Activated CD8-positive, alpha-beta memory T cell treated with anti-CD3 and anti-CD28 coated beads for 24 hours (primary cell): ENCODE measurements at regions not wholly inside any gene's neighbourhood (a gene's known extent, or its start where the extent isn't known, plus 50 kb on each side); places are given as distances from the start of the nearest gene placed in this dataset.

Experiments
- DNase-seq: peaks from one replicate; pipeline ENCODE4 v3.0.0-alpha.2; 2020

DNA sequence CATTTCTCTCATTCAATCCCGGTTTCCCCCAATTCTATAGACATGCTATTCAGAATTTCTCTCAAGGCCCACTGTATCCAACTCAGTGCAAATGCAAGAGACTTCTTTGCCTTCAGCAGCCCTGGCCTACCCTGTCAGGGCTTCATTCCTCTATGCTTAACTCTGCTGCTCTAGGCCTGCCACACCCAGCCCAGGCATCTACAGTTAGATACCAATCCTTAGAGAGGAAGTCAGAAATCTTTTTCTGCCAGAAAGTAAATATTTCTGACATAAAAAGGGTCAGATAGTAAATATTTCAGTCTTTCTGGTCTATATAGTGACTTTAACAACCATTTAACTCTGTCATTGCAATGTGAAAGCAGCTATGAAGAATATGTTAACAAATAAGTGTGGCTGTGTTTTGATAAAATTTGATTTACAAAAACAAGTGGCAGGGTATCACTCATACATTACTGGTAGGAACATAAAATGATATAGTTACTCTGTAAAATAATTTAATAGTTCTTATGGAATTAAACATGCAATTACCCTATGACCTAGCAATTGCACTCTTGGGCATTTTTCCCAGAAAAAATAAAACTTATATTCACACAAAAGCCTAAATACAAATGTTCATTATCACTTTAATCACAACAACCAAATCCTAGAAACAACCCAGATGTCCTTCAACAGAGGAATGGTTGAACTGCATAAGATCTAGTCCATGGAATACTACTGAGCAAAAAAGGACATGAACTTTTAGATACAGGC, 942.0 kb downstream of the SQOR start:
- no peak for DNase-seq

DNA sequence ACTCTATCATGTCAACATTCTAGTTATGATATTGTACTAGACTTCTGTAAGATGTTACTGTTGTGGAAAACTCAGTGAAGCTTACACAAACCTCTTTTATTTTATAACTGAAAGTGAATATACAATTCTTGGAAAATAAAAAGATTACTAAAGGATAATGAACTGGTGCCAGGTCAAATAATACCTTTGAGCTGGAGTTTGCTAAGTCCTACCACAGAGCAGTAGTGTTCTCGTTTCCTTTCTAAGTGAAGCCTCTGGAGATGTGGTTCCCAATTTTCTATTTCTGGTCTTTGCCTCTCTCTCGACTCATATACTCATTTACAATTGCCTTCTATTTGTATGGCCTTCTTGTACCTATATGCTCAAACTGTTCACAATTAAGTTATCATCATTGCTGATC, 942.9 kb downstream of the SQOR start:
- DNase-seq: no peak

DNA sequence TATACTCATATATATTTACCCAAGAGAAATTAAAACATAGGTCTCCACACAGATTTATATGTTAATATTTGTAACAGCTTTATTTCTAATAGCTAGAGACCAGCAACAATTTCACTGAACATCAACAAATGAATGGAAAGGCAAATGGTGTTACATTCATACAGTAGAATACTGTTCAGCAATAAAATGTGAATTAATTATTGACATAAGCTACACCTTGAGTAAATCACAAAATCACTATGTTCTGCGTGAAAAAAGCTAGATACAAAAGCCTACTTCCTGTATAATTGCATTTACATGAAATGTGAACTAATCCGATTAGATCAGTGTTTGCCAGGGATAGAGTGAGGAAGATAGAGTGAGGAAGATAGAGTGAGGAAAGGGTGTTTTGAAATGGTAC, 945.7 kb downstream of the SQOR start:
- DNase-seq: no peak

DNA sequence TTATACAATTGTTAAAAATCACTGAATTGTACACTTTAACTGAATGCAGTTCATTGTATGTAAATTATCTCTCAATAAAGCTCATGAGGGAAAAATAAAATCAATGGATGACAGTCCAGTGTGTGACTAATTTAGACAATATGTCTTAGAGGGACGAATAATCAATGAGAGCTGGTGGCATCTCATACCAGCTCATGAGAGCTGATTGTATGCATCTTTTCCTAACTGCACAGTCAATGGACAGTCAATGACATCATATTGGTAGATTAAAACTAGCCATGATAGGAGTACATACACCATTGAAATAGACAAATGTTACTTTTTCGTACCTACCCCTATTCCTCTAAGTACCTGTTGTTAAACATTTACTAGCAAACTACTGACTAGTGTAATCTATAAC, 946.1 kb downstream of the SQOR start:
- no peak for DNase-seq

DNA sequence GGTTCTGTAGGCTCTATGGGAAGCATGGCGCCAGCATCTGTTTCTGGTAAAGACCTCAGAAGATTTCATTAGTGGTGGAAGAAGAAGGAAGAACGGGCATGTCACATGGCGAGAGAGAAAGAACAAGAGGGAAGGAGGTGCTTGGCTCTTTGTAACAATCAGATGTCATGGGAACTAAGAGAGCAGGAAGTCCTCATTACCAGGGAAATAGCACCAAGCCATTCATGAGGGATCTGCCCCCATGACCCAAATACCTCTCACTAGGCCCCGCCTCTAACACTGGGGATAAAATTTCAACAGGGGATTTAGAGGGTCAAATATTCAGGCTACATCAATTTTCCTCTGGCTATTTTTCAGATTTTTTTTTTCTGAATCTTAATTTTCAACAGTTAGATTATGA, 954.3 kb downstream of the SQOR start:
- DNase-seq: no peak

DNA sequence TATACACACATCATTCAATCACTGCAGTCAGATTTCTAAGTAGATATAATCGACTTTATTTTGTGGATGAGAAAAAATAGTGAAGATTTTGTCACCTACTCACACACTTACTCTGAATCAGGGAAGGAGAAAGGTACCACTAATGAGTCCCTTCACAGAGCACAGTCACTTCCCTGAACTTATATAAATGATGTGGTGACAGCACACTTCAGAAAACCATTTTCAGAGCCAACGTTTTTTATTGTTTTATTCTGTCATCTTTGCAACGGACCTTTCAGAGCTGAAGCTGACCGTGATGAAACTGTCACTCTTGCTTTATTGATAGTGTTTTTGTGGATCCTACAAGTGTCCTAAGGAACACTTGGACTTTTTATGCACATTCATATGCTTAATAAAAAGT, 956.6 kb downstream of the SQOR start:
- DNase-seq: no peak

DNA sequence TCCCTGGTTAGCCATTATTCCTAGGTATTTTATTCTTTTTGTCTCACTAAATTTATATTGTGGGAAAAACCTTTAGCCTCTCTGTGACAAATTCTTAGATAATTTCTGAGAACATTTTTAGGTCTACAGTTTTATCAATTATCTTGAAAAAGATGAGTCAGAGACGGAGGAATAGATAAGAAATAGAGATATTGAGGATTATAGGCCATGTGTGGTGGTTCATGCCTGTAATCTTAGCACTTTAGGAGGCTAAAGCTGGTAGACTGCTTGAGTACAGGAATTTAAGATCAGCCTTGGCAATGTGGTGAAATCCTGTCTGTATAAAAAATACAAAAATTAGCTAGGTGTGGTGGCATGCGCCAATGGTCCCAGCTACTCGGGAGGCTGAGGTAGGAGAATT, 960.2 kb downstream of the SQOR start:
- no peak for DNase-seq

DNA sequence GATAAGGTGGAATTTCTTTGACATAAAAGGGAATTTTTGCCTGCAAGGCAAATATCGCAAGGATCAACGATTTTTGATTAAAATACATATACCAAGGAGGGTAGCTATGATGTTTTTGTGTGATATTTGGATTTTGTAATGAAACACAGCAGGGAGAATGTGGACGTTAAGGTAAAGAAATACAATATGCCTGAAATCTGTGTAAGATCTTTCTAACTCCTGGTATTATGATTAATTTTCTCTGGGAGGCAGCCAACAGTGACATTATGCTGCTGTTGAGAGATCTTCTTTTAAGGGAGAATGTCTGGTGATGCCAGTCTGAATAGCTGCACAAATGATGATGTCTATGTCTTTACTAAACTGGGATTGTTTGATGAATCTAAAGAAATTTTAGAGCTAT, 972.2 kb downstream of the SQOR start:
- DNase-seq: no peak

DNA sequence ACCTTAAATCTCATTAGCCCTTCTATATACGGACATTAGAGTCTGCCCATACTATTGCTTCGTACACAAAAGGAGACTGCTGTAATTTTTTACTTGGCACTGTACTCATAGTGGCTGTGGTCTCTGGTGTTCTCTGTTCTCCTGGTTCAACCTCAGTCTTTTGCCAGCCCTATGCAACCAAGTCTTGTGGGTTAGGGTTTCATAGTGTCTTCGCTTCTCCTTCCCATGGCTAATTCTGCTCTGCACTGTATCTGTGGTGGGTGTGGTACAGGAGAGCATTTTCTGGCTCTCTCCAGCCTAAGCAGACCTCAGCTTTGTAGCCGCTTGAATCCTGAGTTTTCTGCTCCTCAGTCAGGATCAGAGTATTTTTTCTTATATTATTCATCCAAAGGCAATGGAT, 981.2 kb downstream of the SQOR start:
- no peak for DNase-seq

DNA sequence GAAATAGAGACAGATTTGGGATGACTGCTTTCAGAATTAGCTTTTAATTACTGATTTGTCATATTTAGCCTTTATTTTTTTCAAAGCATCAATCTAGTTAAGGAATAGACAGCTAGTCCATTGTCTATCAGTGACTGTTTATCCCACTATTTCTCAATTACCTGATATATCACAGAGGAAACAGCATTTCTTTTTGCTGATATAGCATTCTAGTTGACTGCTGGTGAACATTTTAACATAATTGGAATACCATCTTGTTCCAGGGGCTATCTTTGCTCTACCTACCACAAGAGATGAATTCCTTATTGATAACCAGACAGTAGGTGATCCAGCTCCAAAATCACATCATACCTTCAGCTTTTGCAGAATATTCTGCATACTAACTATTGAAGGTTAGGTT, 982.7 kb downstream of the SQOR start:
- no peak for DNase-seq

DNA sequence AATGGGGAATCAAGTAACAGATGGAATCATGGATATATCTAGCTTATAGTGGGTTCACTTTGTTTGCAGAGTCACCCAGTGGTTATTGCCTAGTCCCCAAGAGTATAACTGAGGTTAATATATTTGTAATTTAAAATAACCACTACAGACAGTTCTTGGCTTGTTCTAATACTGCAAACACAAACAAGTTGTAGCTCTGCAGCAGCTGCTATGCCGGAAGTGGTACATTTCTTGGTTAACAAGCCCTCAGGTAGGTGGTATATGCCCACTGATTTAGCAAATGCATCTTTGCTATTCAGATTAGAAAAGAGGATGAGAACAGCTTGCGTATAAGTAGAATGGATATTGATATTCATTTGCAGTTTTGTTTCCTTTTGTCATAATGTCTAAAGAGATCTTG, 984.2 kb downstream of the SQOR start:
- DNase-seq: no peak

DNA sequence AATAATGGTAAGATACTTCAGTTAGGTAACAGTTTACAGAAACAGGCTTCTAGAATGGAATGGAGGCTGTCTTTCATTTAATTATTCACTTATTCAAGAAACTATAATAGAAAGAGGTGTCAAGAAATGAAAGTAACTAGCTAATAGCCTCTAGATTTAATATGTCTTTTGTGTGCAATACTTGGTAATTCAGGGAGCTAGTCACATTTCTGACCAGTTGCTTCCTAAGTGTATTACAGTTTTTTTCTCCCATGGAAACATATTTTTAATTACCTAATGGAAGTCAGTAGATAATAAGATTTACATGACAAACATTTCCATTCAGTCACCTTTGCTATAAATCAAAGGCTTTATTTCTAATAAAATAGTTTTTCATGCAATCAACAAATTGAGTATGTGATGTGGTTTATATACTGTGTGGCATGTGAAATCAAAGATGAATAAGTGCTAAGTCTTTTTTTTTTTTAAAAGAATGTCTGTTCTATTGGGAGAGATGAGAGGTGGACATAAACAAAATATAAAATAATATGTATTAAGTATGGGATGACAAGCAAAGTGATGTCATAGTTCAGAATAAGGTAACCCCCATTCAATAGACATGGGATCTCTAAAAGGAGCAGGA, 985.7 kb downstream of the SQOR start:
- DNase-seq: no peak

DNA sequence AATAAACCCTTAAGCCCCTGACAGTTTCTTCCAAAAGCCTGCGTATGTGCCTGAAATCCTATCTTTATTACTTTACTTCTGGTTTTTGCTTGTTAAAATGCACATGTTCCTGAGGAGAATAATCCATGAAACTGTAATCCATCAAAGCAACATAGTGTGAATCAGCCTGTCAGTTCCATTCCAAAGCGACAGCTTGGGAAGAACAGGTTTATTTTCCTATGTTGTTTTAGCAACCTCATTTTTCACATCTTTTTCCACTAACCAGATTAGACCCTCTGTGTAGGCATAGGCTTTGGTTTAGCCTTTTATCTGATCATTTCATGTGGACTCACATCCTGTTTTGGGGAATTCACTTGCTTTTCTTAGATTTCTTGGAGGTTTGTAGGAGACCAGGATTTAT, 988.0 kb downstream of the SQOR start:
- DNase-seq: no peak

DNA sequence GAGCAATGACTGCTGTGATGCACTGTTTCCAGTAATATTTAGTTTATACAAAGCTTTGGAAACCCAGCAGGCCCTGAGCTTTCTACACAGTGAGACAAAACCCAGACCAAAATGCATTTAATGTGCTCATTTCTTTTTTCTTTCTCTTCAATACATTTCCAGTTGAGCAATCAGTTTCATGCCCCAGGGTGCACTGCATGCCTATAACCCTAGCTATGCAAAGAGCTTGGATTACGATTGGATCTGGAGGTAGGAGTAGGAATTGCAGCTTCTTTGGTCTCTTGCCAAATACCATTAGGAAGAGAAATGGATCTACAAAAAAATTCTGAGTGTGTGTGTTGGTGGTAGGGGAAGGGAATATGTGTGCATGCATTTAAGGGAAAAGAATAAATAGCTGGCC, 1001.4 kb downstream of the SQOR start:
- no peak for DNase-seq

DNA sequence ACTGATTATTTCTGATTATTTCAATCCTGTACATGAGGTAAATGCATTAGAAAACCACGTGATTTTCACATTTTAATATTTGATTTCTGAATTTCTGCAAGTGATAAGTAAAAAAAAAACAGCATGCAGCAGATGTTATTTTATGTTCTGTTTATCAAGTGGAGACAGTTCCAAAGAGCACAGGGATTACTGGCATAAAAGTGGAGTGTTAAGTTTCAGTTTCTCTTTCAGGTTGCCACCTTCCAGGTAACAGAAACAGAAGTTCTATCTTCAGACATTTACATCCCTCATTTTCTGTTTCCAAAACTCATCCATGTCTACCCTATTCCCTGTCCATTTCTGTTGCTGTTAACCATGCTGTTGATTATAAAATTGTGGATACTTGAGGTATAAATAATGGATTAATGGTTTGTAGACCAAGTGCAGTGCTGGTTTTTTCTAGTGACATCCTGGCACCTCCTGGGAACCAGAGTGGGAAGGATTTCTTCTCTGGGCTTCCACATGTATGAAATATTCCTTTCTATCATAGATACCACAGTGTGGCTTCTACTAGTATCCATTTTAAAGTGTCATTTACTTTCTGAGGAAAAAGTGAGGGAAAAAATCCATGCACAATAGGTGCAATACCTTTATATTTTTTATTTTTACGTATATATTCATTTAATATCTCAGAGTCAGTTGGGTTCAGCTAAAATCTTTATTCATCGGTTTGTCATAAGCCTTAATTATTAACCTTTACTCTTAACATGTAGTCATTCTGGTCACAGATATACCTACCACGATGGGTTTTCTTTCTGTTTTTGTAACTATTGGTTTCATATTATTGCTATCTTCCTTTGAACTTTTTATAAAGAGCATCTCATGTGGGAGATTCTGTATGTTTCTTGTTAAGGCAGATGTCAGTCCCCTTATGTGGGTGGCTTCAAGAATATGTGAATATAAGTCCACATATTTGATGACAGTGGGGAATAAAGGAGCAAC, 1010.0 kb downstream of the SQOR start:
- DNase-seq: no peak

DNA sequence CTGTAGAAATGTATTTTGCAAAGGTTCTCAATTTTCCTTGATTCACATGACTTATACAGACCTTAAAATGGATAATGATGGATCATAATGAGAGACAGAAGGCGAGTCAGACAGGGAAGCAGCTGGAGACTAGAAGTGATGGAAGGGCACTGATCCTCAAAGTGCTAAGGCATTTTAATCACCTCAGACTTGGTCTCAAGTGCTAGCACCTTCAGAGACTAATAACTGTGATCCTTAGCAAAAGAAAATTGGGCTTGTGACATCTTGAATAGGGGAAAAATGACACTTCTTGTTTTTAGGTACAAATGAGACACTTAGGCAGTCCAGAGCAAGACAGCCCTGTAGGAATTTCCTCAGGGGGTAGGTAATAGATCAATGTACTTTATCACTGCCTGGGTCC, 1011.7 kb downstream of the SQOR start:
- no peak for DNase-seq

DNA sequence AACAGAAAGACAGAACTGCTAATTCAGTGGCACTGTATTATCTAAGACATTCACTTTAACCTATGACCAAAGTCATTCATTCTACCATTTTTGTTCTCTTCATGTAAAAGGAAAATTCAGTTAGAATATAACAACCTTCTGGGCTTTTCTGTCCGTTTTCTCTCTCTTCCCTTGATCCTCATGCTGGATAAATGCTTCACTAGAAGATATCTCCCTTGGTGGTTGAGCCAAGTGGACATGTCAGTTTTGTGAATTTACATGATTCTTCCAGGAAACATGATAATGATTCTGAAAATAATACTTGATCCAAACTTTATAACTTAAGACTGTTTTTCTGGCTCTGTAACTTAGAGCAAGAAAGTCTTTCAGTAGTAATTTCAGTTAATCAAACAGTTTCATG, 1012.2 kb downstream of the SQOR start:
- DNase-seq: no peak

DNA sequence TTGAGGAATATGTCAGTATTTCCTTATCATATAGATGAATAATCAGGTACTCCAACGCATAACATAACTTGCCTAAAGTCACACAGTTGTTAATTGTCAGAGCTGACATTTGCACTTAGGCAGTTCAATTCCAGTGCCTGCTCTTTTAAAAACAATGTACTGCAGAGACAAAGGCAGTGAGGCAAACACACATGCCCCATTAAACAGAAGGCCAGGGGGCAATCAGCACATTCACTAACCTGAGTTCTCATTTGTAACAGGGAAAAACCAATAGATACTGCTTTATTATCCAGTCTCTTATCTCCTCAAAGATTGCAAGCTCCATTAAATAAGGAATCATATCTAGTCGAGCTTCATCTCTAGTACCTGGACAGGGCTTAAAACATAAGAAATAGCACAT, 1017.4 kb downstream of the SQOR start:
- no peak for DNase-seq

DNA sequence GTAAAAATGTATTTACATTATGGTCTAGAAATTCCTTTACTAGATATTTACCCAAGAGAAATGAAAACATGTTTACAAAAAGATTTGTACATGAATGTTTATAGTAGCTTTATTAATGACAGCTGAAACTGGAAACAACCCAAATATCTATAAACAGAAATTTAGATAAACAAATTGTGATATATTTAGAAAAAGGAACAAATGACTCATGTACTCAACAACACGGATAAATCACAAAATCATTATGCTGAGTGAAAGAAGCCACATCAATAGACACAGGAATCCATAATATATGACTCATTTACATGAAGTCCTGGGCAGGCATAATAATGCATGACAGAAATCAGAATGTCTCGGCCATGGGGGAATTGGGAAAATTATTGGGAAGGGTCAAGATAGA, 1020.2 kb downstream of the SQOR start:
- no peak for DNase-seq

DNA sequence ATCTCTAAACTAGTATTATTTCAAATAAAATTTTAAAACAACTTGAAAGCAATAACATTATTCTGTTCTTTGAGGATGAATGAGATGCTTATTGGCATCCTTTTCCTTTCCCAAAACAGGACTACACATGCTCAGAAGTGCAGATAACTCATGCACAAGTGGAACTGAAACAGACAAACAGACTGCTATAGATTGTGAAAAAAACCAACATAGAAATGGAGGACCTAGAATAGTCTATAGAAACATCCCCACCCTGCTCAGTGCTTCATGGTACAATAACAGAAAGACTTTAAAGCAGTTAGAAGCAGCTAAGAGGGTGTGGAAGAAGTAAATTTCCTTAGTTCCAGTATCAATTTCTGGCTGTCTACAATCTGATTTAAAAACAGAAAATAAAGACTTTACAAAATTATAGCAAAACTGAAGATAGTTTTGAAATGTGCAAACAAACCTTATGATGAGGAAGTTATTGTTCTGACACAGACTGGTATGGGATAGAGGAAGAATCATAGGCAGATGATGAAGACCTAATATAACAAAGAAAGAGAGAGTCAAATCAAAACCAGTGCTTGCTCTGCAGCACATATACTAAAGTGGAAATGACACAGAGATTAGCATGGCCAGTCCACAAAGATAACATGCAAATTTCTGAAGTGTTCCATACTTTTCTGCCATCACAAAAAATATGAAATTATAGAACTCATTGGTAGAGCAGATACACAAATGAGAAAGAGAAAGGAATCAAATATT, 1025.4 kb downstream of the SQOR start:
- no peak for DNase-seq

DNA sequence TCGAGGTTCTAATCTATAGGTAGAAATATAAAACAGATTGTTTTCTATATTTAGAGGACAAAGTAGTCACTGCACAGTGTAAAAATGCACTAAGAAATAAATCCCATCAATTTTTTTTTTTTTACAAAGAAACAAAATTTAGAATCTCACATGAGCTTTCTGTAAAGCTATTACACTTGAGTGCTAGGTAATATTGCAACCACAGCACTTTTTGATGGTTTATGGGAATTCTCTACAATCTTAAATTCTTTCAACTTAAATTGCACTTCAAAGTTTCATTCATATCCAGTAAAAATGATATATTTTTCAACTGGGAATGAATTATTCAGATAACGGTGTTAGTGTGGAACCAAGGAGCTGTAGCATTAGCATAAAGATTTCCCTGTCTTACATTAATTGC, 1035.4 kb downstream of the SQOR start:
- DNase-seq: no peak

DNA sequence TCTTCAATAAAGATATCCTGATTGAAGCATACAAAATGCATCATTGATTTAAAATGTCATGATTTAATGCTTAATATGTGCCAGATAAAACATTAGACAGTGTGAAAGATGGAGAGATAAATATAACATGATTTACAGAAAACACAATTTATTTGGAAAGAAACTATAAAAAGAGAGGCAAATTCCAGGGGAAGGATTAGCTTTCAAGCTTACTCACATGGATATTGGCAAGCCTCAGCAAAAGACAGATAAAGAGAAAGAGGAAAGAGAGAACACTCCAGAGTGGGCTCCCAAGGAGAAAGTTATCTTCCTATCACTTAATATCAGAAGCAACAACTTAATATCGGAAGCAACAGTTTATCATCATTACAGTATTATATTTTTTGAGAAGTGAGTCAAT, 1036.5 kb downstream of the SQOR start:
- DNase-seq: no peak

DNA sequence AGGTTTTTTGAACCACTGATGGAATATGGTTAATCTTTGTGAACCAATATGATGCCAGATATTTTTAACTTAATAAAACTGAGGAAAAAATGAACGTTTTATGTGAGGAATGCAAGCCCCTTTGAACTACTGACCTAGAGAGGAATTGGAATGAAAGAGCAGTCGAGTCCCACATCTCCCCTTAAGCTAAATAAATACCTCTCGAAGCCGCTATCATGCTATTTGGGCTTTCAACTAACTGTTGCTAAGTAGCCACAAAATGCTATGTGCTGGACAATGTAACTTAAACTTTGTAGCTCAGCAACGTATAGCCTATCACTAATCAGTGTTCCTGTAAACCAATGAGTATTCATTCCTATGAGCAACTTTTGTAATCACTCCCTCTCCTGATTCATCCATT, 1037.2 kb downstream of the SQOR start:
- no peak for DNase-seq
